GM12874 (cell line): ENCODE measurements at regions not wholly inside any gene's neighbourhood (a gene's known extent, or its start where the extent isn't known, plus 50 kb on each side); places are given as distances from the start of the nearest gene placed in this dataset.

ENCODE experiments used
- TF ChIP-seq, protein P1 (sequence below): IDR thresholded peaks from 2 replicates; pipeline ENCODE4 v1.5.1; 2011; ENCODE audit warnings: low read depth, mild to moderate bottlenecking, control low read depth, low read length, moderate library complexity; ENCODE audit not compliant: insufficient read depth

- TF ChIP-seq, protein P1, sequence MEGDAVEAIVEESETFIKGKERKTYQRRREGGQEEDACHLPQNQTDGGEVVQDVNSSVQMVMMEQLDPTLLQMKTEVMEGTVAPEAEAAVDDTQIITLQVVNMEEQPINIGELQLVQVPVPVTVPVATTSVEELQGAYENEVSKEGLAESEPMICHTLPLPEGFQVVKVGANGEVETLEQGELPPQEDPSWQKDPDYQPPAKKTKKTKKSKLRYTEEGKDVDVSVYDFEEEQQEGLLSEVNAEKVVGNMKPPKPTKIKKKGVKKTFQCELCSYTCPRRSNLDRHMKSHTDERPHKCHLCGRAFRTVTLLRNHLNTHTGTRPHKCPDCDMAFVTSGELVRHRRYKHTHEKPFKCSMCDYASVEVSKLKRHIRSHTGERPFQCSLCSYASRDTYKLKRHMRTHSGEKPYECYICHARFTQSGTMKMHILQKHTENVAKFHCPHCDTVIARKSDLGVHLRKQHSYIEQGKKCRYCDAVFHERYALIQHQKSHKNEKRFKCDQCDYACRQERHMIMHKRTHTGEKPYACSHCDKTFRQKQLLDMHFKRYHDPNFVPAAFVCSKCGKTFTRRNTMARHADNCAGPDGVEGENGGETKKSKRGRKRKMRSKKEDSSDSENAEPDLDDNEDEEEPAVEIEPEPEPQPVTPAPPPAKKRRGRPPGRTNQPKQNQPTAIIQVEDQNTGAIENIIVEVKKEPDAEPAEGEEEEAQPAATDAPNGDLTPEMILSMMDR = no peak
Measured at GRCh38 chr19:31497709-31498108, 148.5 kb upstream of the TSHZ3 start.

GRCh38 chr19:31498781-31499180 lies 149.5 kb upstream of the TSHZ3 start:
- TF ChIP-seq, protein P1 = no peak

- TF ChIP-seq, protein P1 = no peak
Measured at GRCh38 chr19:31499281-31500196, 150.3 kb upstream of the TSHZ3 start.

DNA sequence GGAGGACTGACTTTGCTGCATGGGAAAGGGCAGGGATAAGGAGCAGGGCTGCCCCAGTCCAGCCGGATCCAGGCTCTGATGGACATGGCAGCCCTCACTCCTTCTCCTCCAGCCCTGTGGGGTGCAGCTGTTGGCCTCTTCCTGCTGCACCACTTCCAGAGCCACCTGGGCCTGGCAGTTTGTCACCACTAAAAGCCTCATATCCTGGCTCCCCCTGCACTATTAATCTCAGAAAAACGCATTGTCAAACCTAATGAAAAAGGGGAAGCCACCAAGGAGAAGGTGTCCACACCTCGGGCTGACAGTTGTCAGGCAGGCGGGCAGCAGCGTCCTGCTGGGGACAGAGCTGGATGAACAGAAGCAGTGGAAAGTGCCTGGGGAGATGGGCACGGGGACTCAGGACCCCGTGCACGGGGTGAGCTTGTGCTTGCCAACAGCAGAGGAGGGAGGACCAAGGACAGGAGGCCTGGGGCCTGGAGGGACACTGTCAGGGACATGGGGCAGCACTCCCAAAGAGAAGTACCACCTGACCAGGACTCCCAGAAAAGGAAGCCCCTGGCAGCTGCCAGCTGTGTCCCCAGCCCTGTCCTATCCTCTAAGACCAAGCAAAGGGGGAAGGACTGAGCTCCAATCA lies 151.1 kb upstream of the TSHZ3 start:
- TF ChIP-seq, protein P1 = no peak

- TF ChIP-seq, protein P1 = no peak
Measured at GRCh38 chr19:31500946-31501345, 151.7 kb upstream of the TSHZ3 start.

GRCh38 chr19:31501427-31502195 lies 152.4 kb upstream of the TSHZ3 start:
- TF ChIP-seq, protein P1 = no peak
